GM21526 (cell line): ENCODE measurements at regions not wholly inside any gene's neighbourhood (a gene's known extent, or its start where the extent isn't known, plus 50 kb on each side); places are given as distances from the start of the nearest gene placed in this dataset.

ENCODE experiments used
- ATAC-seq: cut with Tn5 transposase; IDR thresholded peaks from one replicate; pipeline ENCODE4 v1.9.1; 2021; ENCODE audit warnings: moderate library complexity; ENCODE audit not compliant: unreplicated experiment, low FRiP score

- ATAC-seq, result no peak
Observed at GRCh38 chr4:185966549-185966948, 102.4 kb upstream of the TLR3 start.

GRCh38 chr4:185966997-185967775 is 101.8 kb upstream of the TLR3 start:
- no peak for ATAC-seq

GRCh38 chr4:185969657-185970056 is 99.3 kb upstream of the TLR3 start:
- no peak for ATAC-seq

- ATAC-seq, result no peak
Observed at GRCh38 chr4:185987961-185988627, 80.9 kb upstream of the TLR3 start.

GRCh38 chr4:185991770-185992169 is 77.2 kb upstream of the TLR3 start:
- ATAC-seq, result no peak

GRCh38 chr4:185992585-185992984 is 76.4 kb upstream of the TLR3 start:
- ATAC-seq, result no peak

- no peak for ATAC-seq
Observed at GRCh38 chr4:185993328-185993973, 75.5 kb upstream of the TLR3 start.

GRCh38 chr4:185994750-185995149 is 74.2 kb upstream of the TLR3 start:
- ATAC-seq, result no peak

GRCh38 chr4:185995665-185996064 is 73.3 kb upstream of the TLR3 start:
- ATAC-seq, result no peak

- ATAC-seq, result no peak
Observed at GRCh38 chr4:185997296-185997695, 71.7 kb upstream of the TLR3 start.

- ATAC-seq, result no peak
Observed at GRCh38 chr4:185998791-185999190, 70.2 kb upstream of the TLR3 start.

GRCh38 chr4:185999207-185999606 is 69.7 kb upstream of the TLR3 start:
- ATAC-seq, result no peak

GRCh38 chr4:186002853-186003252 is 66.1 kb upstream of the TLR3 start:
- ATAC-seq, result no peak

- no peak for ATAC-seq
Observed at GRCh38 chr4:186003746-186004145, 65.2 kb upstream of the TLR3 start.

- ATAC-seq, result no peak
Observed at GRCh38 chr4:186008057-186008456, 60.9 kb upstream of the TLR3 start.

- ATAC-seq, result no peak
Observed at GRCh38 chr4:186009976-186010375, 59.0 kb upstream of the TLR3 start.

- no peak for ATAC-seq
Observed at GRCh38 chr4:186010821-186011220, 58.1 kb upstream of the TLR3 start.

GRCh38 chr4:186012071-186012470 is 56.9 kb upstream of the TLR3 start:
- no peak for ATAC-seq

GRCh38 chr4:186013419-186014186 is 55.4 kb upstream of the TLR3 start:
- no peak for ATAC-seq

- ATAC-seq, result no peak
Observed at GRCh38 chr4:186015212-186015817, 53.6 kb upstream of the TLR3 start.

- no peak for ATAC-seq
Observed at GRCh38 chr4:186016796-186017195, 52.2 kb upstream of the TLR3 start.
